CD4-positive, alpha-beta T cell treated with Interleukin-1 beta for 1 hour (primary cell): ENCODE measurements at regions not wholly inside any gene's neighbourhood (a gene's known extent, or its start where the extent isn't known, plus 50 kb on each side); places are given as distances from the start of the nearest gene placed in this dataset.
"Not testable (repeated sequence)": the region's sequence is repeated elsewhere in the genome, so short reads cannot be mapped to it uniquely, and the experiment has no call there.

Experiments used
- DNase-seq, 2 donors: peaks; one replicate each; pipeline ENCODE4 v3.0.0-alpha.2; 2020 to 2022

GRCh38 chr3:124322309-124322880 is 330.5 kb upstream of the ROPN1 start:
- DNase-seq = no peak

GRCh38 chr3:124322966-124323365 is 331.0 kb upstream of the ROPN1 start:
- DNase-seq = no peak

GRCh38 chr3:124325248-124325647 is 333.3 kb upstream of the ROPN1 start:
- DNase-seq = no peak

- DNase-seq = no peak
These were observed 337.8 kb upstream of the ROPN1 start for GRCh38 chr3:124329723-124330122.

GRCh38 chr3:124333931-124334640 is 342.2 kb upstream of the ROPN1 start:
- DNase-seq = no peak

- no peak for DNase-seq
These were observed 344.2 kb upstream of the ROPN1 start for GRCh38 chr3:124336067-124336656.

GRCh38 chr3:124345845-124346244 is 353.9 kb upstream of the ROPN1 start:
- no peak for DNase-seq

GRCh38 chr3:124346487-124346886 is 354.6 kb upstream of the ROPN1 start:
- no peak for DNase-seq

GRCh38 chr3:124347418-124347817 is 355.5 kb upstream of the ROPN1 start:
- DNase-seq = no peak

GRCh38 chr3:124348555-124348954 is 356.6 kb upstream of the ROPN1 start:
- DNase-seq = not testable (repeated sequence)

- no peak for DNase-seq
These were observed 359.7 kb upstream of the ROPN1 start for GRCh38 chr3:124351430-124352148.

- DNase-seq = no peak
These were observed 360.2 kb upstream of the ROPN1 start for GRCh38 chr3:124352149-124352539.

- DNase-seq = no peak
These were observed 361.8 kb upstream of the ROPN1 start for GRCh38 chr3:124353691-124354090.

- no peak for DNase-seq
These were observed 362.2 kb upstream of the ROPN1 start for GRCh38 chr3:124354150-124354549.

GRCh38 chr3:124358156-124358555 is 366.2 kb upstream of the ROPN1 start:
- DNase-seq = no peak

GRCh38 chr3:124360155-124360554 is 368.2 kb upstream of the ROPN1 start:
- no peak for DNase-seq

- no peak for DNase-seq
These were observed 368.6 kb upstream of the ROPN1 start for GRCh38 chr3:124360563-124360962.

GRCh38 chr3:124361566-124361965 is 368.7 kb upstream of the UMPS start:
- DNase-seq = no peak

- DNase-seq = no peak
These were observed 367.8 kb upstream of the UMPS start for GRCh38 chr3:124362455-124362854.

- DNase-seq = no peak
These were observed 366.8 kb upstream of the UMPS start for GRCh38 chr3:124363476-124363875.

- no peak for DNase-seq
These were observed 365.8 kb upstream of the UMPS start for GRCh38 chr3:124364317-124365020.

- DNase-seq = not testable (repeated sequence)
These were observed 363.6 kb upstream of the UMPS start for GRCh38 chr3:124366655-124367054.

GRCh38 chr3:124372775-124373174 is 357.5 kb upstream of the UMPS start:
- DNase-seq = no peak
